Skin epidermis (tissue), 12 donors: ENCODE measurements at regions not wholly inside any gene's neighbourhood (a gene's known extent, or its start where the extent isn't known, plus 50 kb on each side); places are given as distances from the start of the nearest gene placed in this dataset.

Experiments used
- H3K27ac ChIP-seq, 21 experiments: fragments of 200-600 bp; sonication (generic) in 11 of 21; one replicate each; pipeline ENCODE4 v1.5.0; 2020; ENCODE audit warnings: mild to moderate bottlenecking in 3 of 21, inconsistent platforms in 2 of 21, moderate library complexity in 2 of 21
- H3K4me3 ChIP-seq, 7 experiments: fragments of 200-600 bp; sonication (generic) in 2 of 7; one replicate each; pipeline ENCODE4 v1.5.0; 2020; ENCODE audit warnings: inconsistent platforms in 2 of 7, mild to moderate bottlenecking in 2 of 7, moderate library complexity in 1 of 7

- H3K4me3 ChIP-seq: no peak overlapping the region
- no peak overlapping the region for H3K27ac ChIP-seq
Observed at GRCh38 chr11:134476435-134477021, 64.5 kb upstream of the B3GAT1 start.

- Histone ChIP-seq H3K4me3 (no peak overlapping the region), H3K27ac (no peak overlapping the region)
Observed at GRCh38 chr11:134475951-134476350, 63.9 kb upstream of the B3GAT1 start.

- Histone ChIP-seq H3K27ac (no peak overlapping the region), H3K4me3 (no peak overlapping the region)
Observed at GRCh38 chr11:134474942-134475341, 62.9 kb upstream of the B3GAT1 start.

GRCh38 chr11:134474070-134474860, 62.2 kb upstream of the B3GAT1 start:
- no peak overlapping the region for H3K27ac ChIP-seq
- no peak overlapping the region for H3K4me3 ChIP-seq

- Histone ChIP-seq H3K27ac (no peak overlapping the region), H3K4me3 (no peak overlapping the region)
Observed at GRCh38 chr11:134471716-134472455, 59.8 kb upstream of the B3GAT1 start.

- Histone ChIP-seq H3K4me3 (no peak overlapping the region), H3K27ac (no peak overlapping the region)
Observed at GRCh38 chr11:134471087-134471715, 59.2 kb upstream of the B3GAT1 start.

GRCh38 chr11:134470238-134470637, 58.2 kb upstream of the B3GAT1 start:
- no peak overlapping the region for H3K4me3 ChIP-seq
- no peak overlapping the region for H3K27ac ChIP-seq

- H3K4me3 ChIP-seq: no peak overlapping the region
- H3K27ac ChIP-seq: no peak overlapping the region
Observed at GRCh38 chr11:134469627-134470026, 57.6 kb upstream of the B3GAT1 start.

GRCh38 chr11:134468796-134469195, 56.8 kb upstream of the B3GAT1 start:
- no peak overlapping the region for H3K4me3 ChIP-seq
- no peak overlapping the region for H3K27ac ChIP-seq

- H3K4me3 ChIP-seq: no peak overlapping the region
- no peak overlapping the region for H3K27ac ChIP-seq
Observed at GRCh38 chr11:134468081-134468668, 56.1 kb upstream of the B3GAT1 start.

- Histone ChIP-seq H3K27ac (no peak overlapping the region), H3K4me3 (no peak overlapping the region)
Observed at GRCh38 chr11:134466610-134467567, 54.8 kb upstream of the B3GAT1 start.

- H3K27ac ChIP-seq: no peak overlapping the region
- H3K4me3 ChIP-seq: no peak overlapping the region
Observed at GRCh38 chr11:134466156-134466555, 54.1 kb upstream of the B3GAT1 start.

- Histone ChIP-seq H3K4me3 (no peak overlapping the region), H3K27ac (no peak overlapping the region)
Observed at GRCh38 chr11:134464981-134465730, 53.1 kb upstream of the B3GAT1 start.

GRCh38 chr11:134464196-134464595, 52.2 kb upstream of the B3GAT1 start:
- Histone ChIP-seq H3K4me3 (no peak overlapping the region), H3K27ac (no peak overlapping the region)

GRCh38 chr11:134463716-134464115, 51.7 kb upstream of the B3GAT1 start:
- Histone ChIP-seq H3K4me3 (no peak overlapping the region), H3K27ac (no peak overlapping the region)
